WTC11 (cell line): ENCODE measurements at regions not wholly inside any gene's neighbourhood (a gene's known extent, or its start where the extent isn't known, plus 50 kb on each side); places are given as distances from the start of the nearest gene placed in this dataset.

Experiments
- ATAC-seq: fragments of 200-7000 bp; cut with Tn5 transposase; 2 replicates; pipeline ENCODE4 v1.10.0; 2021; ENCODE audit warnings: mild to moderate bottlenecking, moderate library complexity
- CTCF ChIA-PET: fragments of 300-600 bp; sonication (Branson Sonifier 250); formaldehyde crosslinking; loops from one replicate; lab custom pipeline; 2021; ENCODE audit warnings: antibody characterized with exemption; lab: Charles Lee
- POLR2A ChIA-PET: fragments of 350-600 bp; sonication (Branson Sonifier 250); formaldehyde crosslinking; loops from one replicate; lab custom pipeline; 2021; ENCODE audit warnings: antibody characterized with exemption; lab: Charles Lee
- DNase-seq: peaks from one replicate; pipeline ENCODE4 v3.0.0; 2021; ENCODE audit warnings: low spot score
- H3K27ac Mint-ChIP-seq: 2 replicates; pipeline ENCODE4 v1.8.0; 2021; ENCODE audit warnings: mixed read lengths
- H3K27me3 Mint-ChIP-seq: 2 replicates; pipeline ENCODE4 v1.8.0; 2021; ENCODE audit warnings: low read depth, mild to moderate bottlenecking, moderate library complexity, mixed read lengths
- H3K36me3 Mint-ChIP-seq: 2 replicates; pipeline ENCODE4 v1.8.0; 2021; ENCODE audit warnings: mixed read lengths
- H3K4me1 Mint-ChIP-seq: 2 replicates; pipeline ENCODE4 v1.8.0; 2022; ENCODE audit warnings: mixed read lengths
- H3K4me3 Mint-ChIP-seq: 2 replicates; pipeline ENCODE4 v1.8.0; 2021; ENCODE audit warnings: mild to moderate bottlenecking, moderate library complexity, mixed read lengths
- H3K9me3 Mint-ChIP-seq: 2 replicates; pipeline ENCODE4 v1.8.0; 2021; ENCODE audit warnings: mixed read lengths
- ERG ChIP-seq: fragments of 250-450 bp; sonication (Bioruptor Pico); IDR thresholded peaks from 2 replicates; pipeline ENCODE4 v1.8.0; 2021; ENCODE audit warnings: mild to moderate bottlenecking
- ETV6 ChIP-seq: sonication (generic); formaldehyde crosslinking; IDR thresholded peaks from 2 replicates; pipeline ENCODE4 v1.8.1; 2022; ENCODE audit warnings: mild to moderate bottlenecking, missing genetic modification reagents
- GABPB1 ChIP-seq: sonication (generic); formaldehyde crosslinking; IDR thresholded peaks from 2 replicates; pipeline ENCODE4 v1.8.1; 2023; ENCODE audit warnings: mild to moderate bottlenecking, missing genetic modification reagents
- GRHL2 ChIP-seq: fragments of 250-450 bp; sonication (Bioruptor Pico); IDR thresholded peaks from 2 replicates; pipeline ENCODE4 v1.8.0; 2022; ENCODE audit warnings: mild to moderate bottlenecking, moderate library complexity; ENCODE audit not compliant: insufficient replicate concordance, severe bottlenecking
- JUN ChIP-seq: sonication (generic); formaldehyde crosslinking; IDR thresholded peaks from 2 replicates; pipeline ENCODE4 v1.8.0; 2023; ENCODE audit warnings: mild to moderate bottlenecking, missing genetic modification reagents
- NFE2L1 ChIP-seq: sonication (generic); formaldehyde crosslinking; IDR thresholded peaks from 2 replicates; pipeline ENCODE4 v1.8.1; 2023; ENCODE audit warnings: missing genetic modification reagents
- SOX15 ChIP-seq: fragments of 250-450 bp; sonication (Bioruptor Pico); IDR thresholded peaks from 2 replicates; pipeline ENCODE4 v1.9.0; 2021; ENCODE audit warnings: mild to moderate bottlenecking
- ZNF423 ChIP-seq: fragments of 250-450 bp; sonication (Bioruptor Pico); IDR thresholded peaks from 2 replicates; pipeline ENCODE4 v2.1.2; 2022; ENCODE audit warnings: mild to moderate bottlenecking, moderate library complexity
- TF ChIP-seq, protein P1 (sequence below): sonication (generic); formaldehyde crosslinking; IDR thresholded peaks from 2 replicates; pipeline ENCODE4 v1.8.0; 2023; ENCODE audit warnings: missing genetic modification reagents, mild to moderate bottlenecking, borderline replicate concordance
- TF ChIP-seq, protein P2 (sequence below): sonication (generic); formaldehyde crosslinking; IDR thresholded peaks from 2 replicates; pipeline ENCODE4 v1.8.1; 2022; ENCODE audit warnings: low read depth, mild to moderate bottlenecking, moderate library complexity, missing genetic modification reagents, borderline replicate concordance
- TF ChIP-seq, protein P3 (sequence below): sonication (generic); formaldehyde crosslinking; IDR thresholded peaks from 2 replicates; pipeline ENCODE4 v1.8.0; 2023; ENCODE audit warnings: mild to moderate bottlenecking, missing genetic modification reagents
- TF ChIP-seq, protein P4 (sequence below): sonication (generic); formaldehyde crosslinking; IDR thresholded peaks from 2 replicates; pipeline ENCODE4 v1.8.0; 2022; ENCODE audit warnings: mild to moderate bottlenecking, missing genetic modification reagents

- ChIA-PET POLR2A (no interaction called here), CTCF (interaction anchor here (1.3 to 1.9 kb wide), 3 partner anchors 9 to 88 kb away, joined by 3 to 5 read pairs (median 3); partner anchors contain the start of gene DAD1)
Observed at GRCh38 chr14:22500954-22501726, 87.9 kb downstream of the DAD1 start.

GRCh38 chr14:22500525-22500924 is 88.5 kb downstream of the DAD1 start:
- no peak overlapping the region for H3K4me3 Mint-ChIP-seq
- CTCF ChIA-PET = interaction anchor here (1.3 to 1.9 kb wide), 3 partner anchors 10 to 89 kb away, joined by 3 to 5 read pairs (median 3); partner anchors contain the start of gene DAD1
- TF ChIP-seq, protein P1, sequence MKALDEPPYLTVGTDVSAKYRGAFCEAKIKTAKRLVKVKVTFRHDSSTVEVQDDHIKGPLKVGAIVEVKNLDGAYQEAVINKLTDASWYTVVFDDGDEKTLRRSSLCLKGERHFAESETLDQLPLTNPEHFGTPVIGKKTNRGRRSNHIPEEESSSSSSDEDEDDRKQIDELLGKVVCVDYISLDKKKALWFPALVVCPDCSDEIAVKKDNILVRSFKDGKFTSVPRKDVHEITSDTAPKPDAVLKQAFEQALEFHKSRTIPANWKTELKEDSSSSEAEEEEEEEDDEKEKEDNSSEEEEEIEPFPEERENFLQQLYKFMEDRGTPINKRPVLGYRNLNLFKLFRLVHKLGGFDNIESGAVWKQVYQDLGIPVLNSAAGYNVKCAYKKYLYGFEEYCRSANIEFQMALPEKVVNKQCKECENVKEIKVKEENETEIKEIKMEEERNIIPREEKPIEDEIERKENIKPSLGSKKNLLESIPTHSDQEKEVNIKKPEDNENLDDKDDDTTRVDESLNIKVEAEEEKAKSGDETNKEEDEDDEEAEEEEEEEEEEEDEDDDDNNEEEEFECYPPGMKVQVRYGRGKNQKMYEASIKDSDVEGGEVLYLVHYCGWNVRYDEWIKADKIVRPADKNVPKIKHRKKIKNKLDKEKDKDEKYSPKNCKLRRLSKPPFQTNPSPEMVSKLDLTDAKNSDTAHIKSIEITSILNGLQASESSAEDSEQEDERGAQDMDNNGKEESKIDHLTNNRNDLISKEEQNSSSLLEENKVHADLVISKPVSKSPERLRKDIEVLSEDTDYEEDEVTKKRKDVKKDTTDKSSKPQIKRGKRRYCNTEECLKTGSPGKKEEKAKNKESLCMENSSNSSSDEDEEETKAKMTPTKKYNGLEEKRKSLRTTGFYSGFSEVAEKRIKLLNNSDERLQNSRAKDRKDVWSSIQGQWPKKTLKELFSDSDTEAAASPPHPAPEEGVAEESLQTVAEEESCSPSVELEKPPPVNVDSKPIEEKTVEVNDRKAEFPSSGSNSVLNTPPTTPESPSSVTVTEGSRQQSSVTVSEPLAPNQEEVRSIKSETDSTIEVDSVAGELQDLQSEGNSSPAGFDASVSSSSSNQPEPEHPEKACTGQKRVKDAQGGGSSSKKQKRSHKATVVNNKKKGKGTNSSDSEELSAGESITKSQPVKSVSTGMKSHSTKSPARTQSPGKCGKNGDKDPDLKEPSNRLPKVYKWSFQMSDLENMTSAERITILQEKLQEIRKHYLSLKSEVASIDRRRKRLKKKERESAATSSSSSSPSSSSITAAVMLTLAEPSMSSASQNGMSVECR (CRISPR knock-in tag) = no peak
- TF ChIP-seq NFE2L1 (no peak), SOX15 (CRISPR knock-in tag) (no peak), ZNF423 (CRISPR knock-in tag) (no peak), ETV6 (no peak), JUN (no peak), GABPB1 (CRISPR knock-in tag) (no peak)
- TF ChIP-seq, protein P2, sequence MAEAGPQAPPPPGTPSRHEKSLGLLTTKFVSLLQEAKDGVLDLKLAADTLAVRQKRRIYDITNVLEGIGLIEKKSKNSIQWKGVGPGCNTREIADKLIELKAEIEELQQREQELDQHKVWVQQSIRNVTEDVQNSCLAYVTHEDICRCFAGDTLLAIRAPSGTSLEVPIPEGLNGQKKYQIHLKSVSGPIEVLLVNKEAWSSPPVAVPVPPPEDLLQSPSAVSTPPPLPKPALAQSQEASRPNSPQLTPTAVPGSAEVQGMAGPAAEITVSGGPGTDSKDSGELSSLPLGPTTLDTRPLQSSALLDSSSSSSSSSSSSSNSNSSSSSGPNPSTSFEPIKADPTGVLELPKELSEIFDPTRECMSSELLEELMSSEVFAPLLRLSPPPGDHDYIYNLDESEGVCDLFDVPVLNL (CRISPR knock-in tag) = no peak
- TF ChIP-seq, protein P3, sequence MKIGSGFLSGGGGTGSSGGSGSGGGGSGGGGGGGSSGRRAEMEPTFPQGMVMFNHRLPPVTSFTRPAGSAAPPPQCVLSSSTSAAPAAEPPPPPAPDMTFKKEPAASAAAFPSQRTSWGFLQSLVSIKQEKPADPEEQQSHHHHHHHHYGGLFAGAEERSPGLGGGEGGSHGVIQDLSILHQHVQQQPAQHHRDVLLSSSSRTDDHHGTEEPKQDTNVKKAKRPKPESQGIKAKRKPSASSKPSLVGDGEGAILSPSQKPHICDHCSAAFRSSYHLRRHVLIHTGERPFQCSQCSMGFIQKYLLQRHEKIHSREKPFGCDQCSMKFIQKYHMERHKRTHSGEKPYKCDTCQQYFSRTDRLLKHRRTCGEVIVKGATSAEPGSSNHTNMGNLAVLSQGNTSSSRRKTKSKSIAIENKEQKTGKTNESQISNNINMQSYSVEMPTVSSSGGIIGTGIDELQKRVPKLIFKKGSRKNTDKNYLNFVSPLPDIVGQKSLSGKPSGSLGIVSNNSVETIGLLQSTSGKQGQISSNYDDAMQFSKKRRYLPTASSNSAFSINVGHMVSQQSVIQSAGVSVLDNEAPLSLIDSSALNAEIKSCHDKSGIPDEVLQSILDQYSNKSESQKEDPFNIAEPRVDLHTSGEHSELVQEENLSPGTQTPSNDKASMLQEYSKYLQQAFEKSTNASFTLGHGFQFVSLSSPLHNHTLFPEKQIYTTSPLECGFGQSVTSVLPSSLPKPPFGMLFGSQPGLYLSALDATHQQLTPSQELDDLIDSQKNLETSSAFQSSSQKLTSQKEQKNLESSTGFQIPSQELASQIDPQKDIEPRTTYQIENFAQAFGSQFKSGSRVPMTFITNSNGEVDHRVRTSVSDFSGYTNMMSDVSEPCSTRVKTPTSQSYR = no peak

More at GRCh38 chr14:22500954-22501726, 87.9 kb downstream of the DAD1 start:
- TF ChIP-seq, protein P1 (CRISPR knock-in tag) = no peak
- TF ChIP-seq ERG (CRISPR knock-in tag) (no peak), GRHL2 (CRISPR knock-in tag) (no peak)
- TF ChIP-seq, protein P4, sequence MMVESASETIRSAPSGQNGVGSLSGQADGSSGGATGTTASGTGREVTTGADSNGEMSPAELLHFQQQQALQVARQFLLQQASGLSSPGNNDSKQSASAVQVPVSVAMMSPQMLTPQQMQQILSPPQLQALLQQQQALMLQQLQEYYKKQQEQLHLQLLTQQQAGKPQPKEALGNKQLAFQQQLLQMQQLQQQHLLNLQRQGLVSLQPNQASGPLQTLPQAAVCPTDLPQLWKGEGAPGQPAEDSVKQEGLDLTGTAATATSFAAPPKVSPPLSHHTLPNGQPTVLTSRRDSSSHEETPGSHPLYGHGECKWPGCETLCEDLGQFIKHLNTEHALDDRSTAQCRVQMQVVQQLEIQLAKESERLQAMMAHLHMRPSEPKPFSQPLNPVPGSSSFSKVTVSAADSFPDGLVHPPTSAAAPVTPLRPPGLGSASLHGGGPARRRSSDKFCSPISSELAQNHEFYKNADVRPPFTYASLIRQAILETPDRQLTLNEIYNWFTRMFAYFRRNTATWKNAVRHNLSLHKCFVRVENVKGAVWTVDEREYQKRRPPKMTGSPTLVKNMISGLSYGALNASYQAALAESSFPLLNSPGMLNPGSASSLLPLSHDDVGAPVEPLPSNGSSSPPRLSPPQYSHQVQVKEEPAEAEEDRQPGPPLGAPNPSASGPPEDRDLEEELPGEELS = no peak
- TF ChIP-seq, all 79 proteins: peak for 0
- no peak overlapping the region for H3K4me3 Mint-ChIP-seq
- H3K36me3 Mint-ChIP-seq = no peaks in the 10 kb centered on the region
- H3K27ac Mint-ChIP-seq = no peak overlapping the region
- no peaks in the 10 kb centered on the region for H3K9me3 Mint-ChIP-seq
- H3K4me1 Mint-ChIP-seq = peaks cover 6% of the 10 kb centered on the region
- DNase-seq = no peak
- ATAC-seq = no peak
- no peaks in the 10 kb centered on the region for H3K27me3 Mint-ChIP-seq

More at GRCh38 chr14:22500525-22500924, 88.5 kb downstream of the DAD1 start:
- DNase-seq (no peak), ATAC-seq (peak; percentile 52)
- H3K9me3 Mint-ChIP-seq = no peaks in the 10 kb centered on the region
- H3K4me1 Mint-ChIP-seq = peaks cover 4% of the 10 kb centered on the region
- POLR2A ChIA-PET = no interaction called here
- no peaks in the 10 kb centered on the region for H3K36me3 Mint-ChIP-seq
- H3K27ac Mint-ChIP-seq = no peak overlapping the region
- no peaks in the 10 kb centered on the region for H3K27me3 Mint-ChIP-seq
